ENCODE measurements at regions not wholly inside any gene's neighbourhood (a gene's known extent, or its start where the extent isn't known, plus 50 kb on each side); places are given as distances from the start of the nearest gene placed in this dataset.
A peak's percentile ranks its signal among the peaks of the same experiment; 100 is the strongest.
"Not testable (repeated sequence)": the region's sequence is repeated elsewhere in the genome, so short reads cannot be mapped to it uniquely, and the experiment has no call there.

GRCh38 chr2:204147040-204147439 is 210.5 kb downstream of the ICOS start:
- DNase-seq, result not testable (repeated sequence)

GRCh38 chr2:204150721-204151120 is 214.2 kb downstream of the ICOS start:
- no peak for DNase-seq

DNA sequence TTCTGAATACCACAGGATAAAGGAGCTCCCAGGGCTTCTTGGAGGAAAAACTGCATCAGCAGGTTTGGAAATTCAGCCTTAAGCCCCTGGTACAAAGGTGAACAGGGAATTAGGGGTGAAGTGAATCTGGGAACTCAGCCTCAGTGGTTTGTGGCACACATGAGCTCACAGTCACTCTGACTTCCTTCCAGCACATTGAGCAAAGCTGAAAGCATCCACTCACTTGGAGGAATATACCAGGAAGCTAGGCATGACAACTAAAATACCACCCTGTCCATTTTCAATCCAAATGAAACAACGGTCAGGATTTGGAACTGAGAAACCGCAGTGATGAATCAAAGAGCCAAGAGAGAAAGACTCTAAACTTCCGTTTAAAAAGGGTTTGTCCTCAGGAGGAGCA is 216.1 kb downstream of the ICOS start:
- no peak for DNase-seq

GRCh38 chr2:204154863-204155262 is 218.3 kb downstream of the ICOS start:
- no peak for DNase-seq

DNA sequence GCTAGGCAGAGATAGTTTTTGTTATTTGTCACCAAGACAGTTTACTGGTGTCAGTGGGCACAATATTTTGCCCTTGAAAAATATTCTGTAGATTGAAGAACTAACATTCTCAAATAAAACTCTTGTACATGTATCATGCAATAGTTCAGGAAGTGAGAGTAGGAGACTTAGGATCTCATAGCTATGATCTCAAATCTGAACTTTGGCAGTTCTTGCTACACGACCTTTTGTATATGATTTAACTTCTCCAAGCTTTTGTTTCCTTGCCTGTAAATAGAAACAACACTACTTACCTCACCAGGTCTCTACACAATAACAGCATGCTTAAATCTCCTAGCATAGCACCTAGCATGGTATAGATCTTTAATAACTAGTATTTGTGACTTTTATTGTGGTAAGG is 219.9 kb downstream of the ICOS start:
- no peak for DNase-seq

- no peak for DNase-seq
Observed at GRCh38 chr2:204157684-204158083, 221.1 kb downstream of the ICOS start.

DNA sequence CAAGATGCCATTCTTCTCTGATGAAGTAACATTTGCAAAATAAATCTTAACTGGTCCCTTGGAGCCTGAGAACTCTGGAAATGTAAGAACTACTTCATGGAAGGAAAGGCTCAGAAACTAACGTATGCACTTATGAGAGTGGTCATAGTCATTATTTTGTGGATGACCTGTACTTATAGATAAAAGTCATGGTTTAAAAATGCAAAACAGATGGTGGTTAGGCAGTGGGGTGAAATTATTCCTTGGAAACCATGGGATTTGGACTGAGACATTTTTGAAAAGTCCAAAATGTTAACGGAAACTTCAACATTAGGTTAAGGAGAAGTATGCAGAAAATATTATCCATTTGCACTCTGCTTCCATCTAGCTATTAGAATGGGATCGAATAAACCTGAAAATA is 223.0 kb downstream of the ICOS start:
- no peak for DNase-seq

GRCh38 chr2:204160989-204161388 is 224.4 kb downstream of the ICOS start:
- no peak for DNase-seq

GRCh38 chr2:204161886-204162285 is 225.3 kb downstream of the ICOS start:
- no peak for DNase-seq

- DNase-seq, result no peak
Observed at GRCh38 chr2:204166961-204167360, 230.4 kb downstream of the ICOS start.

DNA sequence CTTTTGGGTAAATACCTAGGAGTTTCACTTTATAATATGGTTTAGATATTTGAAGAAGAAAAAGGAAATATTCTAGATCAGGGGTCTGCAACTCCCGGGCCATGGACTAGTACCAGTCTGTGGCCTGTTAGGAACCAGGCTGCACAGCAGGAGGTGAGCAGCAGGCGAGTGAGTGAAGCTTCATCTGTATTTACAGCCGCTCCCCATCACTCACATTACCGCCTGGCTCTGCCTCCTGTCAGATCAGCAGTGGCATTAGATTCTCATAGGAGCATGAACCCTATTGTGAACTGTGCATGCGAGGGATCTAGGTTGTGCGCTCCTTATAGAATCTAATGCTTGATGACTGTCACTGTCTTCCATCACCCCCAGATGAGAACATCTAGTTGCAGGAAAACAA is 231.1 kb downstream of the ICOS start:
- not testable (repeated sequence) for DNase-seq

DNA sequence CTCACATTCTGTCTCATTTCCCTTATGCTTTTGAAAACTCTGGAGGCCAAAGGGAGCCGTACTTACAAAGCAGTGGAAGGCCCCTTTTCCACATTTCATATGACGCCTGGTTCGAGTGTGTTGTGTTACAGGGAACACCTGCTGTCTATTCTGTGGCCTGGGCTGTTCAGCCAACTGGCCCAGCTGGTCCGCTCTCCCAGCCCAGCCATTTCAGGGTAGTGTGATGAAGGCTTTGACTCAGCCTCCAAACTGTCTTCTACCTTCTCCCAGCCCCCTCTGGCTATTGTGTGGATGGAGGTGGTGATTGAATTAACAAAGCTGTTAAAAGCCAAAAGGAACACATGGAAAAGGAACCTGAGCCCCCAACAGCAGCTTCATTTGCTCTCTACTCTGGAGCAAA is 233.8 kb downstream of the ICOS start:
- no peak for DNase-seq

DNA sequence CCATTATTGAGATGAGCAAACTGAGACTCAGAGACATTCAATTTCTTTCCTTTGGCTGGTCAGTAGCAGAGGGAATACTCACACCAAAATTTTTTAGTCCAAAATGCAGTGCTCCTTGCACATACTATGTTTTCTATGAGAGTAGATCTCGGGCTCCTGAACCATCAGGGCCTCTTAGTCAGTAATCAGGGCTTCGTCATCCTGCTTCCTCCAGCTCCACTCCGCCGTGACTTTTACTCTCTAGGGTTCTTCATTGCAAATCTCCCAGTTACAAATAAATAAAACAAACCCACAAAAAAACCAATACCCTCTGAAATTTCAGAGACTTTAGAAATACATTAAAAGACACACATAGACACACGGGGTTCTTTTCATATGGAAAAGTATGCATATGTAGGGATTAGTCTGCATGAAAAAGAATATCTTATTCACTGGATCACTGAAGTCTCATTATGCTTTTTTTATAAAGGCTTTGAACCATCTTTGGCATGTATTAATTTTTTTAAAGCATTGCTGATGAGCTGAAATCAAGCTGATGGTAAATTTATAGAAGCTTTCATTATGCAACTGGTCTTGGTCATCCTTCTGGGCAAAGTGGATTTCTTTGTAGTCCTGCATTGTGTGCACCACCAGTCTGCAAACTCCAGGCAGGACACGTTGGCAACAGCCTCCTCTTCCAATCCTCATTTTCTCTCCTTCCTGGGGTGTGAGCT is 235.0 kb downstream of the ICOS start:
- DNase-seq, result no peak

- DNase-seq, result no peak
Observed at GRCh38 chr2:204172145-204172600, 235.6 kb downstream of the ICOS start.

GRCh38 chr2:204174034-204174433 is 237.5 kb downstream of the ICOS start:
- no peak for DNase-seq

DNA sequence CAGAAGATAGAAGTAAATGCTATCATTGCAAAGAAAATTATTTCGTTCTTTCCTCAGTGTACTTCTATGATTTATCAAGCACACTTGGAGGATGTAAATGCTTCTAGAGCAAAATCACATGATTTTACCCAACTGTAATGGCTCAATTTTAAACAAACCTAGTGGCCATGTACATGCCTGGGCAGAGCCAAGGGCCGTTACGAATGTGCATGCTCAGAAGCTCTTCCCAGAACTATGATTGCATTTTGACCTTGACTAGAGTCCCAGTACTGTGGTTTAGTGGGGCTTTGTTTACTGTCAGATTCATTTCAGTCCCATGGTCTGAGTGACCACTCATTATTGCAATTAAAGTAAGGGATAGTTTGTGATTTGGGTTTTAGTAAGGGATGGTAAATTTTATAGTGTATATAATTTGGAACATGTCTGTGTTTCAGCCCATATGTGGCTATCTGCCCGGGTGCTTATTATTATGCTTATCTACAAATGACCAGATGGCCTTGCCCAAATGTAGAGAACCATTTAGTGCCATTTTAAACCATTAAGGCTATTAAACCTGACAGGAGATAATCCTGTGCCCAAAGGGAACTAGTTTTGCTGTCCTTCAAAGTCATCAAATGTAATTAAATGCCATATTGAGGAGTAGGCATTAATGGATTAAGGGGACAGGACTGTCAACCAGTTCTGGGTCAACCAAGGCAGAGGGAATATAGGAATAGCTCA is 239.1 kb downstream of the ICOS start:
- no peak for DNase-seq

GRCh38 chr2:204176306-204176705 is 239.7 kb downstream of the ICOS start:
- no peak for DNase-seq

- DNase-seq, result no peak
Observed at GRCh38 chr2:204177251-204177976, 240.9 kb downstream of the ICOS start.

- peak; percentile 31 for DNase-seq
Observed at GRCh38 chr2:204177977-204178522, 241.5 kb downstream of the ICOS start.

DNA sequence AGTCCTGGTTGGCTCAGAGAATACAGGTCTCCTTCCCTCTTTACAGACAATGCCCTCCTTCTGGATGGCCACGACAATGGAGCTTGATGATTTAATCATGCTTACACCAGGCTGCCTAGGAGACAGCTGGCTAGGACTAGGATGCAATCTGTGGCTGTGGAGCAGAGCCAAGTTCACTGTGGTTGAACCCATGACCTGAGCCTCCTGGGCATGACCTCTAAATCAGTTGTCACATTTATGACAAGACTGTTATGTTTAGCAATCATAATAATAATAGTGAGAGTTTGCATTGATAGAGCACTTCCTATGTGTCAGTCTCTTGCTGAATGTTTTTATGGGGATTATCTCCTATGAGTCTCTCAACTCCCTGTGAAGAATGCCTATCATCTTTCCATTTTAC is 244.1 kb downstream of the ICOS start:
- no peak for DNase-seq

DNA sequence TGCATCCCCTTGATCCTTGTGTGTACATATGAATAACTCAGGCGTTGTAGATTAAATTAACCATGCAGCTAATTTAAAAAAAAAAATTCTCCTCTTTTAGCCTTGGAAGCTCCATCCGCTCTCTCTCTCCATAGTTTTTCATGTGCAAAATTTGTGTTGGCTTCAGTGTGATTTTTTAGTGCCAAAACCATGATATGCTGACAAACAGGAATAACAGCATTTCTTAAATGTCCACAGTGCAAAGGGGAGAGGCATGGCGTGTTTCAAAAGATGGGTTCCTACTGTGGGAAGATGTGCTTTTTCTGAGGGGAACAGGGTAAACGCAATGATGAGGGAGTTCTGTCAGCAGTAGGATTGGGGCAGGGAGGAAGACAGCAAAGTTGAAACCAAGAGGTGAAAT is 247.0 kb downstream of the ICOS start:
- no peak for DNase-seq

GRCh38 chr2:204184226-204184625 is 247.7 kb downstream of the ICOS start:
- no peak for DNase-seq

GRCh38 chr2:204187229-204188083 is 250.9 kb downstream of the ICOS start:
- DNase-seq, result no peak

Measured in CD4-positive, alpha-beta T cell treated with Interferon gamma for 1 hour (primary cell).